GM12874 (cell line): ENCODE measurements at regions not wholly inside any gene's neighbourhood (a gene's known extent, or its start where the extent isn't known, plus 50 kb on each side); places are given as distances from the start of the nearest gene placed in this dataset.

Experiments
- CTCF ChIP-seq: IDR thresholded peaks from 2 replicates; pipeline ENCODE4 v1.5.1; 2011; ENCODE audit warnings: low read depth, mild to moderate bottlenecking, control low read depth, low read length, moderate library complexity; ENCODE audit not compliant: insufficient read depth

- no peak for TF ChIP-seq CTCF
These were observed 135.9 kb upstream of the SLC1A4 start for GRCh38 chr2:64853306-64853705.

GRCh38 chr2:64853894-64854293 is 135.3 kb upstream of the SLC1A4 start:
- no peak for TF ChIP-seq CTCF

- no peak for TF ChIP-seq CTCF
These were observed 134.4 kb upstream of the SLC1A4 start for GRCh38 chr2:64854773-64855237.

- TF ChIP-seq CTCF: no peak
These were observed 131.4 kb upstream of the SLC1A4 start for GRCh38 chr2:64857581-64858471.

GRCh38 chr2:64858541-64859311 is 130.5 kb upstream of the SLC1A4 start:
- no peak for TF ChIP-seq CTCF

GRCh38 chr2:64859312-64860212 is 129.6 kb upstream of the SLC1A4 start:
- peak; percentile 20; the same call in 1 of the 2 replicates for TF ChIP-seq CTCF
